K562 (cell line): ENCODE measurements at regions not wholly inside any gene's neighbourhood (a gene's known extent, or its start where the extent isn't known, plus 50 kb on each side); places are given as distances from the start of the nearest gene placed in this dataset.

Source experiments
- POLR2AphosphoS5 ChIP-seq: IDR thresholded peaks from 2 replicates; pipeline ENCODE4 v1.6.1; 2011; ENCODE audit warnings: mild to moderate bottlenecking, low read depth, low read length, moderate library complexity; ENCODE audit not compliant: control insufficient read depth, insufficient read depth
- TF ChIP-seq, protein P1 (sequence below): sonication (generic); formaldehyde crosslinking; IDR thresholded peaks from 2 replicates; pipeline ENCODE4 v1.9.0; 2022; ENCODE audit warnings: mild to moderate bottlenecking, missing genetic modification reagents
- TF ChIP-seq, protein P2 (sequence below): fragments of 250-450 bp; sonication (Bioruptor Pico); IDR thresholded peaks from 2 replicates; pipeline ENCODE4 v1.5.1; 2021; ENCODE audit warnings: mild to moderate bottlenecking

DNA sequence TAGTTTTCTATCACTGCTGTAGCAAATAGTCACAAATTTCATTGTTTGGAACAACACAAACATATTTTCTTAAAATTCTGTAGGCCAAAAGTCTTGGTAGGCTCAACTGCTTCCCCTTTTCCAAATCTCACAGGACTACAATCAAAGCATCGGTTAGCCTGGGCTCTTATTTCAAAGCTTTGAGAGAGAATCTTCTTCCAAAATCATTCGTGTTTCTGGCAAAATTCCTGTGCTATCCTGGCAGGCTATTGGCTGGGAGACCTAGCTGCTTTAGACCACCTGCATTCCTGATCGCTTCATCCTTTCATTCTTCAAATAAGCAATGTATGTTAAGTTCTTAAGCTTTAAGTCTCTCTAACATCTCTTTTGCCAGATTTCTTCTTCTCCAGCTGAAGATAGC lies 629.8 kb upstream of the CDH18 start:
- TF ChIP-seq, protein P1, sequence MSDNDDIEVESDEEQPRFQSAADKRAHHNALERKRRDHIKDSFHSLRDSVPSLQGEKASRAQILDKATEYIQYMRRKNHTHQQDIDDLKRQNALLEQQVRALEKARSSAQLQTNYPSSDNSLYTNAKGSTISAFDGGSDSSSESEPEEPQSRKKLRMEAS (CRISPR knock-in tag), result no peak
- no peak for TF ChIP-seq POLR2AphosphoS5
- TF ChIP-seq, protein P2, sequence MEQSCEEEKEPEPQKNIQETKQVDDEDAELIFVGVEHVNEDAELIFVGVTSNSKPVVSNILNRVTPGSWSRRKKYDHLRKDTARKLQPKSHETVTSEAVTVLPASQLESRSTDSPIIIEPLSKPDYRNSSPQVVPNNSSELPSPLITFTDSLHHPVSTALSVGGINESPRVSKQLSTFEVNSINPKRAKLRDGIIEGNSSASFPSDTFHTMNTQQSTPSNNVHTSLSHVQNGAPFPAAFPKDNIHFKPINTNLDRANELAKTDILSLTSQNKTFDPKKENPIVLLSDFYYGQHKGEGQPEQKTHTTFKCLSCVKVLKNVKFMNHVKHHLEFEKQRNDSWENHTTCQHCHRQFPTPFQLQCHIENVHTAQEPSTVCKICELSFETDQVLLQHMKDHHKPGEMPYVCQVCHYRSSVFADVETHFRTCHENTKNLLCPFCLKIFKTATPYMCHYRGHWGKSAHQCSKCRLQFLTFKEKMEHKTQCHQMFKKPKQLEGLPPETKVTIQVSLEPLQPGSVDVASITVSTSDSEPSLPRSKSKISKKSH (CRISPR knock-in tag), result no peak
